ENCODE measurements at regions not wholly inside any gene's neighbourhood (a gene's known extent, or its start where the extent isn't known, plus 50 kb on each side); places are given as distances from the start of the nearest gene placed in this dataset.

GRCh38 chr12:127005406-127005805, 1261.6 kb upstream of the TMEM132C start:
- Histone ChIP-seq H3K36me3 (no peaks in the 10 kb centered on the region), H3K9me3 (no peaks in the 10 kb centered on the region), H3K27ac (replicated peaks in 1 of 4) (no peak overlapping the region), H3K4me3 (no peak overlapping the region), H3K27me3 (no peaks in the 10 kb centered on the region), H3K4me1 (peaks cover 0 to 6% (median 0%) of the 10 kb centered on the region in 4 donors)
- WGBS: 68% methylated on average over 3 of the region's 3 CpGs
- no peak for TF ChIP-seq POLR2AphosphoS5 (IDR thresholded peaks at IDR 0.05)
- TF ChIP-seq CTCF (IDR thresholded peaks at IDR 0.05): no peak
- TF ChIP-seq EP300 (IDR thresholded peaks at IDR 0.05): no peak
- no peak for TF ChIP-seq POLR2A (IDR thresholded peaks at IDR 0.05; ENCODE audit: low read depth)
- no peak for DNase-seq (ENCODE audit: extremely low spot score)
- intact Hi-C loops (cut with DNase I): no loop called here

- no peaks in the 10 kb centered on the region for H3K27me3 ChIP-seq
- intact Hi-C loops (cut with DNase I): no loop called here
- 80% methylated on average over 9 of the region's 9 CpGs for WGBS
- no peaks in the 10 kb centered on the region for H3K36me3 ChIP-seq
- no peak overlapping the region for H3K4me3 ChIP-seq
- TF ChIP-seq EP300 (IDR thresholded peaks at IDR 0.05): no peak
- TF ChIP-seq POLR2A (IDR thresholded peaks at IDR 0.05; ENCODE audit: low read depth): no peak
- no peak for TF ChIP-seq POLR2AphosphoS5 (IDR thresholded peaks at IDR 0.05)
- TF ChIP-seq CTCF (IDR thresholded peaks at IDR 0.05): no peak
- no peaks in the 10 kb centered on the region for H3K9me3 ChIP-seq
- no peak for DNase-seq (ENCODE audit: extremely low spot score)
- H3K4me1 ChIP-seq: peaks cover 0 to 6% (median 0%) of the 10 kb centered on the region in 4 donors
- H3K27ac ChIP-seq (replicated peaks in 1 of 4): no peak overlapping the region
Observed at GRCh38 chr12:127006972-127007371, 1260.0 kb upstream of the TMEM132C start.

- no peaks in the 10 kb centered on the region for H3K27me3 ChIP-seq
- 74% methylated on average over 10 of the region's 10 CpGs for WGBS
- no peak overlapping the region for H3K4me3 ChIP-seq
- H3K36me3 ChIP-seq: no peaks in the 10 kb centered on the region
- TF ChIP-seq POLR2AphosphoS5 (IDR thresholded peaks at IDR 0.05) (no peak), EP300 (IDR thresholded peaks at IDR 0.05) (no peak), CTCF (IDR thresholded peaks at IDR 0.05) (no peak), POLR2A (IDR thresholded peaks at IDR 0.05; ENCODE audit: low read depth) (no peak)
- no peak overlapping the region for H3K27ac ChIP-seq (replicated peaks in 1 of 4)
- H3K4me1 ChIP-seq: peaks cover 0 to 6% (median 0%) of the 10 kb centered on the region in 4 donors
- no peaks in the 10 kb centered on the region for H3K9me3 ChIP-seq
- DNase-seq (ENCODE audit: extremely low spot score): no peak
- intact Hi-C loops (cut with DNase I): no loop called here
Observed at GRCh38 chr12:127008755-127009403, 1258.1 kb upstream of the TMEM132C start.

GRCh38 chr12:127012109-127012508, 1254.9 kb upstream of the TMEM132C start:
- Histone ChIP-seq H3K27me3 (no peaks in the 10 kb centered on the region), H3K9me3 (no peaks in the 10 kb centered on the region), H3K27ac (replicated peaks in 1 of 4) (no peak overlapping the region), H3K36me3 (no peaks in the 10 kb centered on the region), H3K4me3 (no peak overlapping the region), H3K4me1 (peaks cover 0 to 6% (median 0%) of the 10 kb centered on the region in 4 donors)
- TF ChIP-seq POLR2AphosphoS5 (IDR thresholded peaks at IDR 0.05): no peak
- no peak for TF ChIP-seq EP300 (IDR thresholded peaks at IDR 0.05)
- TF ChIP-seq CTCF (IDR thresholded peaks at IDR 0.05): no peak
- TF ChIP-seq POLR2A (IDR thresholded peaks at IDR 0.05; ENCODE audit: low read depth): no peak
- no peak for DNase-seq (ENCODE audit: extremely low spot score)
- WGBS: 93% methylated on average over 3 of the region's 3 CpGs
- intact Hi-C loops (cut with DNase I): no loop called here

- H3K27ac ChIP-seq (replicated peaks in 1 of 4): no peak overlapping the region
- WGBS: 81% methylated on average over 4 of the region's 4 CpGs
- no peaks in the 10 kb centered on the region for H3K27me3 ChIP-seq
- no peak for DNase-seq (ENCODE audit: extremely low spot score)
- H3K36me3 ChIP-seq: no peaks in the 10 kb centered on the region
- intact Hi-C loops (cut with DNase I): no loop called here
- peaks cover 0 to 6% (median 0%) of the 10 kb centered on the region in 4 donors for H3K4me1 ChIP-seq
- H3K9me3 ChIP-seq: no peaks in the 10 kb centered on the region
- no peak overlapping the region for H3K4me3 ChIP-seq
- TF ChIP-seq EP300 (IDR thresholded peaks at IDR 0.05): no peak
- TF ChIP-seq POLR2A (IDR thresholded peaks at IDR 0.05; ENCODE audit: low read depth): no peak
- no peak for TF ChIP-seq CTCF (IDR thresholded peaks at IDR 0.05)
- TF ChIP-seq POLR2AphosphoS5 (IDR thresholded peaks at IDR 0.05): no peak
Observed at GRCh38 chr12:127013197-127013596, 1253.8 kb upstream of the TMEM132C start.
